NCI-H1105 treated with DMSO at 0.1 percent for 48 hours (cell line): ENCODE measurements at regions not wholly inside any gene's neighbourhood (a gene's known extent, or its start where the extent isn't known, plus 50 kb on each side); places are given as distances from the start of the nearest gene placed in this dataset.
A peak's percentile ranks its signal among the peaks of the same experiment; 100 is the strongest.

Experiments
- DNase-seq: peaks from one replicate; lab custom pipeline; 2025; lab: John Stamatoyannopoulos, UW

GRCh38 chr4:163871078-163871477 lies 376.6 kb downstream of the TMA16 start:
- no peak for DNase-seq

- no peak for DNase-seq
Measured at GRCh38 chr4:163875327-163875726, 380.8 kb downstream of the TMA16 start.

- no peak for DNase-seq
Measured at GRCh38 chr4:163878336-163879121, 384.0 kb downstream of the TMA16 start.

GRCh38 chr4:163892417-163892816 lies 397.9 kb downstream of the TMA16 start:
- DNase-seq: no peak

- DNase-seq: peak; percentile 2
Measured at GRCh38 chr4:163895378-163896005, 401.0 kb downstream of the TMA16 start.

GRCh38 chr4:163901319-163901718 lies 406.8 kb downstream of the TMA16 start:
- no peak for DNase-seq

GRCh38 chr4:163902417-163902816 lies 407.9 kb downstream of the TMA16 start:
- no peak for DNase-seq

- no peak for DNase-seq
Measured at GRCh38 chr4:163911891-163912290, 417.4 kb downstream of the TMA16 start.

GRCh38 chr4:163913571-163913970 lies 419.1 kb downstream of the TMA16 start:
- no peak for DNase-seq

GRCh38 chr4:163915896-163916295 lies 421.4 kb downstream of the TMA16 start:
- no peak for DNase-seq

GRCh38 chr4:163920426-163920825 lies 425.9 kb downstream of the TMA16 start:
- DNase-seq: no peak

GRCh38 chr4:163922302-163922701 lies 427.8 kb downstream of the TMA16 start:
- no peak for DNase-seq

GRCh38 chr4:163923092-163923491 lies 428.6 kb downstream of the TMA16 start:
- no peak for DNase-seq

- no peak for DNase-seq
Measured at GRCh38 chr4:163930086-163930485, 435.6 kb downstream of the TMA16 start.

- no peak for DNase-seq
Measured at GRCh38 chr4:163932504-163932903, 438.0 kb downstream of the TMA16 start.

GRCh38 chr4:163939597-163939996 lies 445.1 kb downstream of the TMA16 start:
- no peak for DNase-seq

GRCh38 chr4:163941221-163941905 lies 446.9 kb downstream of the TMA16 start:
- no peak for DNase-seq

- no peak for DNase-seq
Measured at GRCh38 chr4:163948920-163949455, 454.5 kb downstream of the TMA16 start.

GRCh38 chr4:163949976-163950601 lies 455.6 kb downstream of the TMA16 start:
- no peak for DNase-seq

- no peak for DNase-seq
Measured at GRCh38 chr4:163955288-163955687, 460.8 kb downstream of the TMA16 start.

- no peak for DNase-seq
Measured at GRCh38 chr4:163958751-163959150, 464.3 kb downstream of the TMA16 start.

GRCh38 chr4:163959932-163960331 lies 465.4 kb downstream of the TMA16 start:
- no peak for DNase-seq
